GM12864 (cell line): ENCODE measurements at regions not wholly inside any gene's neighbourhood (a gene's known extent, or its start where the extent isn't known, plus 50 kb on each side); places are given as distances from the start of the nearest gene placed in this dataset.

ENCODE experiments used
- DNase-seq: peaks from one replicate; pipeline ENCODE4 v3.0.0-alpha.2; 2011; ENCODE audit warnings: low read depth
- H3K4me3 ChIP-seq: 2 replicates; pipeline ENCODE4 v1.5.1; 2011; ENCODE audit warnings: mild to moderate bottlenecking, low read depth, low read length, control low read depth
- CTCF ChIP-seq: IDR thresholded peaks from 2 replicates; pipeline ENCODE4 v1.5.1; 2011; ENCODE audit warnings: low read depth, mild to moderate bottlenecking, moderate library complexity, low read length, control low read depth, inconsistent platforms; ENCODE audit errors: missing control alignments

DNA sequence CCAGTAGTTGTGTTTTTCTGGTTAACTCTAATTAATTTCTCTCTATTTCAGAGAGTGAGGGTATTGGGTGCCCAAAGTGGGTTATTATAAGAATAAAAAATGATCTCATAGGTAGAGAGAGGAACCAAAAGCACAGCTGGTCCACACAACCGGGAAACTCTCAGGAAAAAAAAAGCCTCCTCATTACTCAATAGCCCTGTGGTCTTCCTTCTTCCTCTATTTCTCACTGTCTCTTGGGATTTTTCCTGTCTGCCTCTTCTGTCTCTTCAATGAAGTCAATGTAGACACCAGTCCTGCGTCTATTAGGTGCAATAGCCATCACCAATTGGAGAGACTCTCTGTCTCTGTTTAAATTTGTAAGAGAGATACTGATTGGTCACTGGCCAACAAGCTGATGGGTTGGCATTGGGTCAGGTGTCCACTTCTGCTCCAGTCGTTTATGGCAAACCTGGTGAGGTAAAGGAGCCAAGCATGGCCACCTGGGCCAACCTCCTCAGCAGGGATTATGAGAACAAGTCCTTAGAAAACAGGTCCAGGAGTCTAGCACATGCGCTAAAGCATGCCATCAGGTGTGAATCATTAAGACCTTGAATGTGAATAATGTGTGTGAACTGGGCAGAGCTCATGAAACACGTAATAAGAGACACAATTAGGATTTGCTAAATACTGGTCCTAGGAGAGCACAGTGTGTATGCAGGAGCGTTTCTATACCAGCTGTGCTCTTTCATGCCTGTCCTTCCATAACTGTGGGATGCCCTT, 443.0 kb upstream of the RUNX1 start:
- no peak for DNase-seq
- TF ChIP-seq CTCF: no peak
- no peak overlapping the region for H3K4me3 ChIP-seq

DNA sequence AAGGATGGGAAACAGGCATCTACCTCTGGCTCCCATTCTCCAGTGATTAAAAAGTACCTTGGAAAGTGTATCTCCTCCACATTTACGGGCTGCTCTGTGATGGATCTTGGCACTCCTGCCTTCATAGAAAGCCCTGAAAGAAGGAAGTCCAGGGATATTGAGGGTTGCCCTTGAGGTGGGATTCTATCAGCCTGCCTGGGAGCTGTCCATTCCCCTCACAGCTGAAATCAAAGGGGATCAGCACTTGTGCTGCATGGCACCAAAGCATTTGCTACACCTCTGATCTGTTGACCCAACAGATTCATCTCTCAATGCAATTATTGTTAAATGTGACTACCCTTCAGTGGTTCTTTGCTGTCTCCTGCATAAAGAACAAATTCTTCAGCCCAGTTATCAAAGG, 442.0 kb upstream of the RUNX1 start:
- no peak for DNase-seq
- no peak overlapping the region for H3K4me3 ChIP-seq
- TF ChIP-seq CTCF: no peak

DNA sequence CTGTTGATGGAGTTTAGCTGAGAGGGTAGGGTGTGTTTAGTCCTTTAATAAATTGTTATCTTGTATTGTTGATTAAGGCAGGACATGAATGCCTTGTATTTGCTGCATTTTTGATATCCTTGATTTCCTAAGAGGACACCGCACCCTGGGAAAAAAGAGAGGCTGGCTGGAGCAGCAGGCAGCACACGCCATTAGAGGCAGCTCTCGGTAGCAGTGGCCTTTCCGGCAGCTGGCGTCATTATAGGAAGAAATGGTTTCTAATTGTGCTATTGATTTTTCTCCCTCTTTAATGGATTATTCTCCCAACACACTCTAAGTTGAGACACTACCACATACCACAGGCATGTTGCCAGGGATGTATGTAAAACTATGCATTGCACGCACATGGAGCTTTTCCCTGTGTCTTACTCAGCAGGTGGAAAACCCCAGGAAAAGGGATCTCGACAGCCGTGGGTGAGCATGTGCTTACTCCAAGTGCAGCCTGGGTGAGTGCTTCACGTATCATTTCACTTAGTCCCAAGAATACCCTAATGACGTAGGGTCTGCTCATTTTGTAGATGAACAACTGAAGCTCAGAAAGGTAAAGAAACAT, 440.4 kb upstream of the RUNX1 start:
- H3K4me3 ChIP-seq: no peak overlapping the region
- DNase-seq: no peak
- no peak for TF ChIP-seq CTCF

DNA sequence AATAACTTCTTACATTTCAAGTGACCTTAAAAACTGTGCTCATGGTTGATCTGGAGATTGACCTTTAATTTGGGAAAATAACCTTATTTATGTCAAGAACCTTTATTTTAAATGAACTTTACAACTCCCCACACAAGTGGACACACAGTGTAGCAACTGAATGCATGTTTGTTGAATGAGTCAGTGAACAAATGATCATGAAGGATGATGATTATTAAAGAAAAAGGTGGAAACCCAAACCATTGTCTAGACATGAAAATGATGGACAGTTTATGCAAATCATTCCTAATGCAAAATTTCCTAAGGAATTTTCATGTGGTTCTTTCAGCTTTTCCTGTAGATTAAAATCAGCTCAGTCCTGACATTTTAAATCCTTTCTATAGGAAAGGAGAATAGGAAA, 439.8 kb upstream of the RUNX1 start:
- DNase-seq: no peak
- no peak for TF ChIP-seq CTCF
- no peak overlapping the region for H3K4me3 ChIP-seq

GRCh38 chr21:35485364-35485763, 436.3 kb upstream of the RUNX1 start:
- H3K4me3 ChIP-seq: no peak overlapping the region
- no peak for DNase-seq
- no peak for TF ChIP-seq CTCF

- no peak for TF ChIP-seq CTCF
- no peak overlapping the region for H3K4me3 ChIP-seq
- no peak for DNase-seq
These were observed 435.7 kb upstream of the RUNX1 start for GRCh38 chr21:35484851-35485250.

DNA sequence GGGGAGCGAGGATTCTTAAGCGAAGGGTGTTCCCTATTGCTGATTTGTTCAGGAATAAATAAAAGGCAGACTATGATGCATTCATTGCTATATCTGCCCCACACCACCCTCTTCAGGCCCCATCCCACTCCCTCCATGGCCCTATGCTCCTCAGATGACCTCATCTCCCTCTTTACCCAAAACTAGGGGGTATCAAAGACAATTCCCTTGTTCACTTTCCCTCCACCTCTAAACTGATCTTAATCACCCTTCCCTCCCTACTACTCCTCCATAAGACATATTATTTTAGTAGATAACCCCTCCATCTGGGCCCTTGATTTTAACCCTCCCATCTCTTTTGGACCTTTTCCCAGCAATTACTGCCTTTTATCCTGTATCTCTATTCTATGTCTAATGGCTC, 434.9 kb upstream of the RUNX1 start:
- no peak overlapping the region for H3K4me3 ChIP-seq
- no peak for TF ChIP-seq CTCF
- no peak for DNase-seq
